GM12892 (cell line): ENCODE measurements at regions not wholly inside any gene's neighbourhood (a gene's known extent, or its start where the extent isn't known, plus 50 kb on each side); places are given as distances from the start of the nearest gene placed in this dataset.

ENCODE experiments used
- POLR2A ChIP-seq: IDR thresholded peaks from 2 replicates; pipeline ENCODE4 v1.6.1; 2011; ENCODE audit warnings: low read depth, low read length, control low read depth
- POLR2AphosphoS5 ChIP-seq: IDR thresholded peaks from 2 replicates; pipeline ENCODE4 v1.6.1; 2011; ENCODE audit warnings: low read depth, low read length, control low read depth
- TAF1 ChIP-seq: IDR thresholded peaks from 2 replicates; pipeline ENCODE4 v1.6.1; 2011; ENCODE audit warnings: low read depth, mild to moderate bottlenecking, control low read depth, low read length, borderline replicate concordance

- no peak for TF ChIP-seq POLR2AphosphoS5
- no peak for TF ChIP-seq POLR2A
- TF ChIP-seq TAF1 = no peak
These were observed 52.9 kb upstream of the RNF144B start for GRCh38 chr6:18334251-18334650.
